ENCODE measurements at regions not wholly inside any gene's neighbourhood (a gene's known extent, or its start where the extent isn't known, plus 50 kb on each side); places are given as distances from the start of the nearest gene placed in this dataset.

GRCh38 chr13:59494560-59494970 lies 669.2 kb downstream of the DIAPH3 start:
- POLR2A ChIA-PET, result no interaction called here
- H3K27me3 ChIP-seq (ENCODE audit: insufficient read depth), result no peaks in the 10 kb centered on the region
- WGBS (ENCODE audit: low lambda C conversion rate), result 88% methylated on average over 4 of the region's 4 CpGs
- no peaks in the 10 kb centered on the region for H3K9me2 ChIP-seq
- no peak for TF ChIP-seq REST (IDR thresholded peaks at IDR 0.05; ENCODE audit: low read depth, low read length)
- TF ChIP-seq EP300 (IDR thresholded peaks at IDR 0.05; ENCODE audit: borderline replicate concordance in 1 of 2, low read depth in 1 of 2, low read length in 1 of 2), result no peak
- TF ChIP-seq TEAD4 (IDR thresholded peaks at IDR 0.05; ENCODE audit: borderline replicate concordance, insufficient read depth), result no peak
- no peak for TF ChIP-seq NFIC (IDR thresholded peaks at IDR 0.05; ENCODE audit: borderline replicate concordance)
- no peak for TF ChIP-seq CTCF (IDR thresholded peaks at IDR 0.05)
- TF ChIP-seq GABPA (IDR thresholded peaks at IDR 0.05; ENCODE audit: low read depth), result no peak
- TF ChIP-seq FOSL2 (IDR thresholded peaks at IDR 0.05; ENCODE audit: borderline replicate concordance, low read depth), result no peak
- TF ChIP-seq CHD2 (IDR thresholded peaks at IDR 0.05; ENCODE audit: low read length, partially characterized antibody), result no peak
- TF ChIP-seq FOXM1 (IDR thresholded peaks at IDR 0.05; ENCODE audit: low read depth), result no peak
- no peak for TF ChIP-seq MEF2A (IDR thresholded peaks at IDR 0.05; ENCODE audit: borderline replicate concordance, low read depth)
- TF ChIP-seq RCOR1 (IDR thresholded peaks at IDR 0.05; ENCODE audit: low read length), result no peak
- no peak for TF ChIP-seq TAF1 (IDR thresholded peaks at IDR 0.05; ENCODE audit: borderline replicate concordance, low read depth, low read length)
- no peak for TF ChIP-seq GATA2 (CRISPR knock-in tag; IDR thresholded peaks at IDR 0.05)
- no peak for TF ChIP-seq EZH2phosphoT487 (IDR thresholded peaks at IDR 0.05; ENCODE audit: borderline replicate concordance, low read depth)
- TF ChIP-seq SIN3A (IDR thresholded peaks at IDR 0.05; ENCODE audit: borderline replicate concordance, low read depth, low read length), result no peak
- TF ChIP-seq POLR2AphosphoS5 (IDR thresholded peaks at IDR 0.05; ENCODE audit: low read depth, low read length), result no peak
- TF ChIP-seq PBX3 (IDR thresholded peaks at IDR 0.05), result no peak
- no peak for TF ChIP-seq ELF1 (IDR thresholded peaks at IDR 0.05)
- no peaks in the 10 kb centered on the region for H3K36me3 ChIP-seq (replicated peaks in 1 of 2; ENCODE audit: control insufficient read depth in 1 of 2, insufficient read depth in 2 of 2, low read length in 1 of 2)
- no peak overlapping the region for H3K4me3 ChIP-seq (ENCODE audit: low read depth in 2 of 2, low read length in 1 of 2)
- H3K79me2 ChIP-seq (ENCODE audit: insufficient read depth), result no peaks in the 10 kb centered on the region
- H3K9me3 ChIP-seq, result no peaks in the 10 kb centered on the region
- CTCF ChIA-PET, result interaction anchor here (0.6 to 1.3 kb wide), 3 partner anchors 13 to 945 kb away, joined by 3 read pairs; no protein-coding TSS in a partner anchor
- no peaks in the 10 kb centered on the region for H4K20me1 ChIP-seq (ENCODE audit: insufficient read depth)
- no peak overlapping the region for H3K4me2 ChIP-seq
- no peak overlapping the region for H2AFZ ChIP-seq (ENCODE audit: low read depth)
- no peak for DNase-seq
- no peak overlapping the region for H3K9ac ChIP-seq
- no peaks in the 10 kb centered on the region for H3F3A ChIP-seq (replicated peaks; ENCODE audit: insufficient read depth)
- no peak overlapping the region for H3K27ac ChIP-seq (ENCODE audit: low read depth in 2 of 2, low read length in 1 of 2)
- peaks cover 0 to 7% of the 10 kb centered on the region in 2 experiments; a peak in 2 of 4 replicates for H3K4me1 ChIP-seq (ENCODE audit: control insufficient read depth in 1 of 2, insufficient read depth in 2 of 2, low read depth in 1 of 2, low read length in 1 of 2)
